Retinal pigment epithelial cell (primary cell): ENCODE measurements at regions not wholly inside any gene's neighbourhood (a gene's known extent, or its start where the extent isn't known, plus 50 kb on each side); places are given as distances from the start of the nearest gene placed in this dataset.

Experiments used
- DNase-seq: peaks from one replicate; pipeline ENCODE4 v3.0.0-alpha.2; 2010; ENCODE audit warnings: low read depth
- H3K4me3 ChIP-seq: 2 replicates; pipeline ENCODE4 v1.5.1; 2011; ENCODE audit warnings: mild to moderate bottlenecking, low read length, control low read depth, moderate library complexity
- TF ChIP-seq, protein P1 (sequence below): conservative IDR thresholded peaks from 2 replicates; pipeline ENCODE4 v1.5.1; 2011; ENCODE audit warnings: low read depth, low read length, control low read depth, inconsistent platforms

DNA sequence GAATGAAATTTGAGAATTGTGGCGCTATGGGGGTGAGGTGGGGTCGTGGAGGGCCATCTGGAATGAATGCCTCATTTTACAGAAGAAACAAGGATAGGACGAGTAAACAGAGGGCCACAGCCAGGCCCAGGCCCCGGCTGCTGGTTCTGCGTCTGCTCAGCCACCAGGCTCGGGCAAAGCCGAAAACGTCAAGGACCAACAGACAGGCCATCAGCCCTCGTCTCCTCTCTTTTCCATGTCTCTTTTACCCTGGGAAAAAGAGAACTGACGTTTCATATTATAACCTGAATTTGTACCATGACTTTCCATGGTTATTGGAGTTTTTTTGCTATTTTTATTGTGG is 212.4 kb upstream of the ARID1B start:
- TF ChIP-seq, protein P1, sequence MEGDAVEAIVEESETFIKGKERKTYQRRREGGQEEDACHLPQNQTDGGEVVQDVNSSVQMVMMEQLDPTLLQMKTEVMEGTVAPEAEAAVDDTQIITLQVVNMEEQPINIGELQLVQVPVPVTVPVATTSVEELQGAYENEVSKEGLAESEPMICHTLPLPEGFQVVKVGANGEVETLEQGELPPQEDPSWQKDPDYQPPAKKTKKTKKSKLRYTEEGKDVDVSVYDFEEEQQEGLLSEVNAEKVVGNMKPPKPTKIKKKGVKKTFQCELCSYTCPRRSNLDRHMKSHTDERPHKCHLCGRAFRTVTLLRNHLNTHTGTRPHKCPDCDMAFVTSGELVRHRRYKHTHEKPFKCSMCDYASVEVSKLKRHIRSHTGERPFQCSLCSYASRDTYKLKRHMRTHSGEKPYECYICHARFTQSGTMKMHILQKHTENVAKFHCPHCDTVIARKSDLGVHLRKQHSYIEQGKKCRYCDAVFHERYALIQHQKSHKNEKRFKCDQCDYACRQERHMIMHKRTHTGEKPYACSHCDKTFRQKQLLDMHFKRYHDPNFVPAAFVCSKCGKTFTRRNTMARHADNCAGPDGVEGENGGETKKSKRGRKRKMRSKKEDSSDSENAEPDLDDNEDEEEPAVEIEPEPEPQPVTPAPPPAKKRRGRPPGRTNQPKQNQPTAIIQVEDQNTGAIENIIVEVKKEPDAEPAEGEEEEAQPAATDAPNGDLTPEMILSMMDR: no peak
- no peak for DNase-seq
- no peak overlapping the region for H3K4me3 ChIP-seq

DNA sequence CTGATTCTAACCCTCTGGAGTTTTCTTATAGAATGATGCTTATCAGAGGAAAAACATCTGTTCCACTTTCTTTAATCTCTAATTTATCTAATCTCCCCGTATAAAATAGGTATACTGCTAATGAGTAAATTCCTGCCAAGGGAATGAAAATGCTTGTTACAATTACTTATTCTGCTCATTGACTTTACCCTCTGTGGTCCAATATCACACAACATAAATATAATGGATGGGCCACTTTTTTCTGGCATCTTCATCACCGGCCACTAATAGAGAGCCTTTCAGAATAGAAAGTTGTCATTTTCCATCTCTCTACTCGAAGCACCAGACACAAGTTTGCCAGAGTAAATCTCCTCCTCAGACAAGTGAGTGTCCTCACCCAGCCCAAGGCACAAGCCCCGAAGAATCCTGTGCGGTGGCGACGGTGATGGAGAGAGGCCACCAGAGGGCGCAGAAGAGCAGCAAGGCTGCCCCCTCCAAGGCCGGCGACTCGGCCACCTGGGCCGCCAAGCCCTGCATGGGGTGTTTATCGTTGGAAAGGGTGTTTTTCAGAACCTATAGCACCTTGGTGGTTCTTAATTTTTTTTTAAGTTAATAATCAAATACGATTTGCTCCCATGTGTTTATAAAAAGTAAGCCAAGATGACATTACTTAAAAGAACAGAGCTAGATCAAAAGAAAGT is 212.9 kb upstream of the ARID1B start:
- no peak overlapping the region for H3K4me3 ChIP-seq
- TF ChIP-seq, protein P1: peak; percentile 94
- DNase-seq: peak; percentile 18

DNA sequence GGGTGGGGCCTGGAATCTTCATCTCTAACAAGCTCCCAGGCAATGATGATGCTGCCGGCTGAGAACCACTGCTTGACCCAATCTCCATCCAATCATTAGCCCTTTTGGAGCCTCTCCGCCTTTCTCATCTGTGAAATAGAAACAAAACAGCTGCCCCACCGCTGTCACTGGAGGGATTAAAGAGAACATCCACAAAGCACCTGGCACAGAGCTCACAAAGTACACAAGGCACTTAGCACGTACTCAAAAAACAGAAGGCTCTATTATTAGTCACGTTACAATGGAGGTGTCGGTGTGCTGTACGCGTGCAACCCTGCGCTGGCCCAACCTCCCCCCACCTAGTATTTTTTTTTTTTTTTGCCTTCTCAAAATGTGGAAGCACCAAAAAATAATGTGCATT is 213.5 kb upstream of the ARID1B start:
- DNase-seq: no peak
- TF ChIP-seq, protein P1: no peak
- H3K4me3 ChIP-seq: no peak overlapping the region

DNA sequence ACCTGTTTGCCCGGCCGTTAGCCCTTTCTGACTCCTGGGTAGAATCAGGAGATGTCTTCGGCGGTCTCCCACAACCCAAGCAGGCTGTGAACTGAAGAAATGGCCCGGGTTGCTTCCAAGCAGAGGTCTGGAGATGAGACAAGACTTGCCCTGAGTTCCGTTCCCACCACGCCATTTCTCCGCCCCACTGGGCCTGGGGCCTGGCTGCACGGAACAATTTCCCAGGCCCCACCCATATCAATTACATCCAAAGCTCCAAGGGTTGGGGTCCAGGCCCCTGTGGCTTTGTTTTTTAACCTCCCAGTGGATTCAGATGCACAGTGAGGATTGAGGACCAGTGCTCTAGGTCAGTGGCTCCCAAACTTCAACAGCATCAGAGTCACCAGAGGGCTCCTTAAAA is 214.5 kb upstream of the ARID1B start:
- no peak overlapping the region for H3K4me3 ChIP-seq
- TF ChIP-seq, protein P1: no peak
- DNase-seq: no peak

DNA sequence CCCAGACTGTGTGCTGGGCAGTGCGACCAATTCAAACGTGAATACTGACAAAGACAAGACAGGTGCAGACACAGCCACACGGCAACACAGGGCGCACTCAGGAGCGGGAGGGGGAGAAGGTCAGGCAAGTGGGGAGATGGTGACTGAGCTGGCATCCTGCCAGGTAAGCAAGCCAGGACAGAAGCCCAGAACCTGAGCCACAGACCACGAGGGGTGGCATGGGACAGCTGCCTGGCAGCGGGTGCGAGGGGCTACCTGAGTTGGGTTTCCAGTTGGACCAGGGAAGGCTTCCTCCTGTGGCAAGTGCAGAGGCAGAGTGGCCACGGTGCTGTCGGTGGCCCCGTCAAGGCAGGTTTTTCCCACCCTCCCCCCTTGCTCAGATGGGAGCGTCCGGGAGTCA is 215.2 kb upstream of the ARID1B start:
- no peak for DNase-seq
- TF ChIP-seq, protein P1: no peak
- no peak overlapping the region for H3K4me3 ChIP-seq

DNA sequence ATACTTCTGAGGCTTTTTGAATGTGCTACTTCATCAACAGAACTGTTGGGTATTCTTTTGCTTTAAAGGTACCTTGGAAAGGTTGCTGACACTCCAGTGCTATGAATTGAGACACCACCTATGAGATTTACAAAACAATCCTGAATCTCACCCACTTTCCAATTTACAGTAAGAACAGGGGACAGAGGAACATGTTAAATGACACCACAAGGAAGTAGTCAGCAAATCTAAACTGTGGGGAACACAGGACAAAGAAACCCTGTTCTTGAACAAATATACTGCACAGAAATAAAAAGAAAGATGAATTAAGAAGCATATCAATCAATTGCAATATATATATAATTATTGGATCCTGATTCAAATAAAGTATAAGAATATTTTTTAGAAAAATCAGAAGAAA is 216.7 kb upstream of the ARID1B start:
- DNase-seq: no peak
- TF ChIP-seq, protein P1: no peak
- no peak overlapping the region for H3K4me3 ChIP-seq

DNA sequence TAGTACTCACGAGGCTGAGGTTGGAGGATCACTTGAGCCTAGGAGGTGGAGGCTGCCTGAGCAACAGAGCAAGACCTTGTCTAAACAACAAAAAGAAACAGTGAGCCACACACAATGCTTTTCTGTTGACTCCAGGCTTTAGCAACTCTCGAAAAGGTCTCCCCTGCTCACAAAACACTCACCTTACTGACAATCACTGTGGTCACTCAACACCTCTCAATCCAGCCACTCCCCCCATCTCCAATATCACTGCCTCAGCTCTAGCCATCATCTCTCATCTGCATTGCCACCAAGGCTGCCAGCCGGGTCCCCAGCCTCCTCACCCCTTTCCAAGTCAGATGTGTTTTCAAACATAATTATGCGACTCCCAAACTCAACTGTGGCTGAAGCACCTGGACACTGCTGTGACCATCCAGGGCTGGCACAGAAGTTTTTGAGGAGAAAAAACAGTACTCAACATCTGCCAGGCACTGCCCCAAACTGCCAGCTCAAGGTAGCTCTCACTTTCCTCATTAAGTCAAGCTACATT is 218.0 kb upstream of the ARID1B start:
- H3K4me3 ChIP-seq: no peak overlapping the region
- DNase-seq: no peak
- TF ChIP-seq, protein P1: no peak
